Thyroid gland (tissue), 4 donors: ENCODE measurements at regions not wholly inside any gene's neighbourhood (a gene's known extent, or its start where the extent isn't known, plus 50 kb on each side); places are given as distances from the start of the nearest gene placed in this dataset.

Source experiments
- CTCF ChIP-seq, 6 experiments: fragments of 200-600 bp in 3 of 6; fragments of 450-650 bp in 3 of 6; sonication (generic) in 3 of 6; IDR thresholded peaks; one replicate each; pipeline ENCODE4 v1.5.1; 2016 to 2019; ENCODE audit warnings: antibody characterized with exemption in 6 of 6, mild to moderate bottlenecking in 2 of 6, inconsistent platforms in 1 of 6, moderate library complexity in 1 of 6
- POLR2A ChIP-seq, 2 donors: fragments of 450-650 bp; IDR thresholded peaks; one replicate each; pipeline ENCODE4 v1.6.1; 2017; ENCODE audit warnings: antibody characterized with exemption in 2 of 2, mild to moderate bottlenecking in 2 of 2, moderate library complexity in 1 of 2

- TF ChIP-seq CTCF (IDR thresholded peaks at IDR 0.05) (no peak), POLR2A (IDR thresholded peaks at IDR 0.05) (no peak)
Observed at GRCh38 chr2:70367722-70368323, 66.0 kb upstream of the FAM136A start.
